ENCODE measurements at regions not wholly inside any gene's neighbourhood (a gene's known extent, or its start where the extent isn't known, plus 50 kb on each side); places are given as distances from the start of the nearest gene placed in this dataset.
"Not testable (repeated sequence)": the region's sequence is repeated elsewhere in the genome, so short reads cannot be mapped to it uniquely, and the experiment has no call there.

- in situ Hi-C loops (cut with HindIII; ENCODE audit: low sequenced_read_pairs) = not testable (repeated sequence)
These were observed 281.7 kb downstream of the ANAPC1 start for GRCh38 chr2:111602259-111602658.

GRCh38 chr2:111605798-111606197 lies 278.2 kb downstream of the ANAPC1 start:
- DNase-seq (ENCODE audit: low spot score); in situ Hi-C loops (cut with HindIII; ENCODE audit: low sequenced_read_pairs): not testable (repeated sequence)

More at GRCh38 chr2:111602259-111602658, 281.7 kb downstream of the ANAPC1 start:
- not testable (repeated sequence) for DNase-seq (ENCODE audit: low spot score)

DNA sequence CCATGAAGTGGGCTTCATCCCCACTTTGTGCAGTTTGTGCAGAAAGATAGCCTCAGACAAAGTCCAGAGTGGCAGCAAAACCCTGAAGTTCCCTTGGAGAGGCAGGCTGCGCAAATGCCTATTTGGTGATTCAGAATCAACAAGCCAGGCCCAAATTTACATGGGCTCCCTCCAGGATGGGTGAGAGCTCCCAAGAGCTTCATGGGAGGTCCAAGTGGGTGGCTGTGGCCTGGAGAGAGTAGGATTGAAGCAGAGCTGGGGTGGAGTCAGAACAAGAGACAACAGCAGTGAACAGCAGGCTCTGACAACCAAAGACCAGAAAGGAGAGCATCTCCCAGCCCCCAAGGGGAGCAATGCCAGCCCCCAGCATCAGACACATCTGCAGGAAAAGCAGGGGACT lies 277.4 kb downstream of the ANAPC1 start:
- DNase-seq (ENCODE audit: low spot score); in situ Hi-C loops (cut with HindIII; ENCODE audit: low sequenced_read_pairs): not testable (repeated sequence)

DNA sequence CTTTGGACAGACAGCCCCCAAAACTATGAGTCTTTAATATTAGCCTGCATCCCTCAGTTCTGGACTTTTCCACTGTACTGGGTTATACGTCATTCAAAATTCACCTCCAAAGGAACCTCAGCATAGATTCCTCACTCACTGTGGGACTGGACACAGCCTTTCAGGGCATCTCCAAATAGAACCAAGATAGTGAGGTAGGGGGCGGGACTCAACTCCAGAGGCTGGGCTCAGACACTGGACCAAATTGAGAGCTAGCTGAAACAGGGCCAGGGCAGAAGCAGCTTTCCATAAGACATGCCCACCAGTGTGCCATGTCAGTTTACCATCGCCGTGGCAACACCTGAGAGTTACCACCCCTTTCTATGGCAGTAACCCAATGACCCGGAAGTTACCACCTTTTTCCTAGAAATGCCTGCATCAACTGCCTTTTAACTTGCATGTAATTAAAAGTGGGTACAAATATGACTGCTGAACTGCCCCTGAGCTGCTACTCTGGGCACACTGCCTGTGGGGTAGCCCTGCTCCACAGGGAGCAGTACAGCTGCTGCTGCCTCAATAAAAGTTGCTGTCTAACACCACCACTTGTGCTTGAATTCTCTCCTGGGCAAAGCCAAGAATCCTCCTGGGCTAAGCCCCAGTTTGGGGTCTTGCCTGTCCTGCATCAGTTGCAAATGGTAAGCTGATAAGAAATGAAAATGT lies 274.7 kb downstream of the ANAPC1 start:
- in situ Hi-C loops (cut with HindIII; ENCODE audit: low sequenced_read_pairs); DNase-seq (ENCODE audit: low spot score): not testable (repeated sequence)

GRCh38 chr2:111610035-111610434 lies 274.0 kb downstream of the ANAPC1 start:
- DNase-seq (ENCODE audit: low spot score) = peak; percentile 3
- in situ Hi-C loops (cut with HindIII; ENCODE audit: low sequenced_read_pairs) = not testable (repeated sequence)

GRCh38 chr2:111616651-111617218 lies 267.3 kb downstream of the ANAPC1 start:
- in situ Hi-C loops (cut with HindIII; ENCODE audit: low sequenced_read_pairs) = no loop called here

GRCh38 chr2:111617299-111618225 lies 266.4 kb downstream of the ANAPC1 start:
- in situ Hi-C loops (cut with HindIII; ENCODE audit: low sequenced_read_pairs) = no loop called here
- DNase-seq (ENCODE audit: low spot score) = no peak

More at GRCh38 chr2:111616651-111617218, 267.3 kb downstream of the ANAPC1 start:
- no peak for DNase-seq (ENCODE audit: low spot score)

DNA sequence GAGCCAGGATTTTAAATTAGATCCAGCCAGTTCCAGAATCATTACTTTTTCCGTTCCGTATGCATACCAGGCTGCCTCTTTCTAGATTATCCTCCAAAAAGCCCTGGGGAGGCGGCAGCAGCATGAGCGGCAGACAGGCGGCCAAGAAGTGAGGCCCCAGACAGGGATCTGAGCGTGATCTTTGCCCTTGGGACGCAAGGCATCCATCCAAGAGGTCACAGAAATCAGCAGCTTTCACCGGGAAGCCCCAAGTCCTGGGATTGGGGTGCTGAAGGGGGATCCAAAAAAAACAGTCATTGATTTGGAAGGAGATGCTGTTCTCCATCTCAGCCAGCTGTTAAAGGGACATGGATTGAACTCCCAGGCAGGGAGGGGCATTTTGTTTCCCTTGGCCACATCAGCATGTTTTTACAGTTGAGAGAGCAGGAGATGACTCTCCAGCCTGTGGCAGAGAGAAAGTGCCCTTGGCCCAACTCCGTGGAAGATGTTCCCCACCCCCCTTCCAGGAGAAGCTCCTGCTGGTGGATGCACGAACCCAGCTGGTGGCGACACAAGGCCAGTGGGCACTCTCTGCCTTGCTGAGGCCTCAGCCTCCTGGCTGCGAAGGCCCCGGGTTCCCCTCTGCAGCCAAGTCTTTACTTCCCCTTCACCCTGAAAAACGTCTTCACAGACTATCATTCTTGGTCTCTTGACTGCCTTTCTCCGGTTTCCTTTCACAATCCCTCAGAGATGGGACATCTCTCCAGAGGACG lies 265.6 kb downstream of the ANAPC1 start:
- DNase-seq (ENCODE audit: low spot score) = no peak
- in situ Hi-C loops (cut with HindIII; ENCODE audit: low sequenced_read_pairs) = no loop called here

DNA sequence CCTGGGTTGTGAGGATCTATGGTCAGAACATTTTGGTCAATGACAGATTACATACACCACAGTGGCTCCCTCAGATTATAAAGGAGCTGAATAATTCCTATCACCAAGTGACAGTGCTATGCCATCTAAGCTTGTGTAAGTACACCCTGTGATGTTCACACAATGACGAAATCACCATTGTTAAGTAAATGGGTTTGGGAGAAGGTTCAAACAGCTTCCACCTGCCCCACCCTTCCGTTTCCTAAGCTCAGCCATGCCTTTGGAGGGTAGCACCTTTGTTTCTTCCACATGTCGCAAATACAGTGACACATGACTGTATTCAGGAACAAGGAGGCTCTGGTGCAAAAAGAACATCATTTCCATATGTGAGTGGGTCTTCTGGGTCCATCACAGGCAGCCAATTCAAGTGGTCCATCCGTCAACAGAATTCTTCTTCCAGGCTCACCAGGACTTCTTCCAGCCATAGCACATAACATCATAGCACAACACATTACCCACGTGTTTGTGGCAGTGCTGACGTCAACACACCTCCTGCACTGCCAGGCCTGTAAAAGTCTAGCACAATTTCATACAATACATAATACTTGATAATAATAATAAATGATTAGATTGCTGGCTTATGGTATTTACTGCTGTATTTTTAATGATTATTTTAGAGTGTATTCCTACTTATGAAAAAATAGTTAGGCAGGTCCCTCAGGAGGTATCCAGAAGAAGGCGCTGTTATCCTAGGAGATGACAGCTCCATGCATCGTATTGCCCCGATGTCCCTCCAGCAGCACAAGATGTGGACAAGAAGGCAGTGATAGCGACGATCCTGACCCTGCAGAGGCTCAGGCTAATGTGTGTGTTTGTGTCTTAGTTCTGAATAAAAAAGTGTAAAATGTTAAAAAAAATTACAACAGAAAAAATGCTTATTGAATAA lies 264.8 kb downstream of the ANAPC1 start:
- in situ Hi-C loops (cut with HindIII; ENCODE audit: low sequenced_read_pairs) = no loop called here
- no peak for DNase-seq (ENCODE audit: low spot score)

DNA sequence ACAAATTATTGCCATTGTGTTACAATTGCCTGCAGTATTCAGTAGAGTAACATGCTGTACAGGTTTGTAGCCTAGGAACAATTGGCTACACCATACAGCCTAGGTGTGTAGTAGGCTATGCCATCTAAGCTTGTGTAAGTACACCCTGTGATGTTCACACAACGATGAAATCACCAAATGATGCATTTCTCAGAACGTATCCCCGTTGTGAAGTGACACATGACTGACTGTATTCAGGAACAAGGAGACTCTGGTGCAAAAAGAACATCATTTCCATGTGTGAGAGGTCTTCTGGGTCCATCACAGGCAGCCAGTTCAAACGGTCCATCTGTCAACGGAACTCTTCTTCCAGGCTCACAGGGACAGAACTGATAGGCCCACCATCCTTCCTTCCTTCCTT lies 263.7 kb downstream of the ANAPC1 start:
- no peak for DNase-seq (ENCODE audit: low spot score)
- in situ Hi-C loops (cut with HindIII; ENCODE audit: low sequenced_read_pairs) = no loop called here

- in situ Hi-C loops (cut with HindIII; ENCODE audit: low sequenced_read_pairs) = no loop called here
- DNase-seq (ENCODE audit: low spot score) = no peak
These were observed 261.1 kb downstream of the ANAPC1 start for GRCh38 chr2:111622859-111623258.

DNA sequence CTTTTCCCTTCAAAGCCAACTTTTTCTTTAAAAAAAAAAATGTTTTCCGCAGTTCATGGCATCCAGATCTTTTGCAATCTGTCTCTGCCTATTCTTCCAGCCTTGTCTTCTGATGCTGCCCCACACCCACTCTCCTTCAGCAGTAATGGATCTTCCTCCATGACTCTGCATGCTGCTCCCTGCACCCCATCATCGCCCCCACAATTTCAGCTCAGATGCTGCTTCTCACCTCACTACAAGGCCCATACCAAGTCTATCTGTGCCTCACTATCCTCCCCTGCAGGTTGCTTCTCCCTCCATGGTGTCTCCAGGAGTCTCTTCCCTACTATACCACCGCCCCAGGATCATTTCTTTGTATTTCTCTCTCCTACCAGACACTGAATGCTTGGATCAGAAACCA lies 260.6 kb downstream of the ANAPC1 start:
- in situ Hi-C loops (cut with HindIII; ENCODE audit: low sequenced_read_pairs) = no loop called here
- no peak for DNase-seq (ENCODE audit: low spot score)

DNA sequence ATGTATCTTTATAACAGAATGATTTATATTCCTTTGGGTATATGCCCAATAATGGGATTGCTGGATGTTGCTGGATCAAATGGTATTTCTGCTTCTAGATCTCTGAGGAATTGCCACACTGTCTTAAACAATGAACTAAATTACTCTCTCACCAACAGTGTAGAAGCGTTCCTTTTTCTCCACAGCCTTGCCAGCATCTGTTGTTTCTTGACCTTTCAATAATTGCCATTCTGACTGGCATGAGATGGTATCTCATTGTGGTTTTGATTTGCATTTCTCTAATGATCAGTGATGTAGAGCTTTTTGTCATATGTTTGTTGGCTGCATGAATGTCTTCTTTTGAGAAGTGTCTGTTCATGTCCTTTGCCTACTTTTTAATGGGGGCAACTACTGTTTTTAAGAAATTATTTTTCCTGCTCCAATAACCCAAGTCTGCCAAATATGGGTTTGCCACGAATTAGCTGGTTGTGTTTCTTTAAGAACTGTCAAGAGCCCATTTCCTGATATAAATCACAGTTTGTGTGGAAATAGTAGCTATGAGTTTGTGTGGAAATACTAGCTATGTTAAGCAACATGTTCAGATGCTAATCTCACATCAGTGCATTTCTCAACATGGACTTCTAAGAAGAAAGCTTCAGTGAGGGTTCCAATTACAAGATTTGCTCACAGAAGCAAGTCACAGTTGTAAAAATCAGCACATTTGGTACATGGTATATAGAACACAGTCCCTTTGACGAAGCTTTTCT lies 259.4 kb downstream of the ANAPC1 start:
- in situ Hi-C loops (cut with HindIII; ENCODE audit: low sequenced_read_pairs) = no loop called here
- no peak for DNase-seq (ENCODE audit: low spot score)

DNA sequence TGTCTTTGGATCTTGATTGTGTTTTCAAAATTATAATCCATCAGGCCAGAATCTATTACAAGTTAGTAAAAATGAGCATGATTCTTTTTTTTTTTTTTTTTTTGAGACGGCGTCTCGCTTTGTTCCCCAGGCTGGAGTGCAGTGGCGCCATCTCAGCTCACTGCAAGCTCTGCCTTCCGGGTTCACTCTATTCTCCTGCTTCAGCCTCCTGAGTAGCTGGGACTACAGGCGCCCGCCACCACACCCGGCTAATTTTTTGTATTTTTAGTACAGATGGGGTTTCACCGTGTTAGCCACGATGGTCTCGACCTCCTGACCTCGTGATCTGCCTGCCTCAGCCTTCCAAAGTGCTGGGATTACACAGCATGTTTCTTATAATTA lies 258.8 kb downstream of the ANAPC1 start:
- DNase-seq (ENCODE audit: low spot score); in situ Hi-C loops (cut with HindIII; ENCODE audit: low sequenced_read_pairs): not testable (repeated sequence)

GRCh38 chr2:111626037-111626864 lies 257.7 kb downstream of the ANAPC1 start:
- DNase-seq (ENCODE audit: low spot score) = no peak

GRCh38 chr2:111626865-111627163 lies 257.2 kb downstream of the ANAPC1 start:
- DNase-seq (ENCODE audit: low spot score) = no peak
- in situ Hi-C loops (cut with HindIII; ENCODE audit: low sequenced_read_pairs) = no loop called here

More at GRCh38 chr2:111626037-111626864, 257.7 kb downstream of the ANAPC1 start:
- in situ Hi-C loops (cut with HindIII; ENCODE audit: low sequenced_read_pairs) = no loop called here

- no peak for DNase-seq (ENCODE audit: low spot score)
- in situ Hi-C loops (cut with HindIII; ENCODE audit: low sequenced_read_pairs) = no loop called here
These were observed 256.7 kb downstream of the ANAPC1 start for GRCh38 chr2:111627256-111627655.

Data from G401 (cell line).